ENCODE measurements at regions not wholly inside any gene's neighbourhood (a gene's known extent, or its start where the extent isn't known, plus 50 kb on each side); places are given as distances from the start of the nearest gene placed in this dataset.

DNA sequence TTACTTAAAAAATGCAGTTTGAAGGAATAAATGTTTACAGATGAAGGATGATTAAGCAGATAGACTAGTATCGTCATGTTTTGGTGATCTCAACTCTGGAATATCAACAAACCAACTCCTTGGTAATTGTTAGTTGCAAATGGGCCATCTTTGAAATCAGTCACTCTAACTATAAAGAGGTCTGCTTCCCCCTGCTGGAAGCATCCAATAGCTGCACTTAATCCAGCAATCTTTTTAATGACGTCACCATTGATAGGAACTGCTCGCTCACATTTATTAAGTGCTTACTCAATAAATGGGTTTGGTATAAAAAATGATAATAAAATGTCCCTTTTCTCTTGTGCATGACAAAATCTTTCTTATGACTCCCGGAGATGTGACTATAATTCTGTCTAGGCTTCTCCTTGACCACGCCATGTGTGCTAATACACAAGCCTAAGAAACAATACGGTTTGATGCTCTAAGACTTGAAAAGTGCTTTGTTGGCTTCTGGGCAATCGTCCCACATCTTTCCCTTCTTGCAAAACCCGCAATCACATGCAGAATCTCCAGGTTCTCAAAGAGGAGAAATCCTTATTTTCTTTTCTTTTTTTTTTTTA, 227.6 kb upstream of the POU1F1 start:
- Histone ChIP-seq H3K4me1 (ENCODE audit: insufficient read depth, low read length) (peaks cover 3% of the 10 kb centered on the region), H2AFZ (ENCODE audit: low read length) (no peak overlapping the region), H4K20me1 (ENCODE audit: insufficient read depth, low read length) (no peaks in the 10 kb centered on the region), H3K27me3 (ENCODE audit: insufficient read depth, low read length) (no peaks in the 10 kb centered on the region), H3K4me3 (ENCODE audit: insufficient read depth, low read length) (no peak overlapping the region), H3K9me3 (ENCODE audit: low read depth, low read length) (no peaks in the 10 kb centered on the region), H3K4me2 (ENCODE audit: insufficient read depth, low read length) (peak overlapping the region; percentile 37), H3K36me3 (ENCODE audit: insufficient read depth, low read length) (no peaks in the 10 kb centered on the region), H3K27ac (ENCODE audit: low read depth, low read length) (no peak overlapping the region), H3K79me2 (ENCODE audit: insufficient read depth, low read length) (no peaks in the 10 kb centered on the region)
- TF ChIP-seq, protein P1, sequence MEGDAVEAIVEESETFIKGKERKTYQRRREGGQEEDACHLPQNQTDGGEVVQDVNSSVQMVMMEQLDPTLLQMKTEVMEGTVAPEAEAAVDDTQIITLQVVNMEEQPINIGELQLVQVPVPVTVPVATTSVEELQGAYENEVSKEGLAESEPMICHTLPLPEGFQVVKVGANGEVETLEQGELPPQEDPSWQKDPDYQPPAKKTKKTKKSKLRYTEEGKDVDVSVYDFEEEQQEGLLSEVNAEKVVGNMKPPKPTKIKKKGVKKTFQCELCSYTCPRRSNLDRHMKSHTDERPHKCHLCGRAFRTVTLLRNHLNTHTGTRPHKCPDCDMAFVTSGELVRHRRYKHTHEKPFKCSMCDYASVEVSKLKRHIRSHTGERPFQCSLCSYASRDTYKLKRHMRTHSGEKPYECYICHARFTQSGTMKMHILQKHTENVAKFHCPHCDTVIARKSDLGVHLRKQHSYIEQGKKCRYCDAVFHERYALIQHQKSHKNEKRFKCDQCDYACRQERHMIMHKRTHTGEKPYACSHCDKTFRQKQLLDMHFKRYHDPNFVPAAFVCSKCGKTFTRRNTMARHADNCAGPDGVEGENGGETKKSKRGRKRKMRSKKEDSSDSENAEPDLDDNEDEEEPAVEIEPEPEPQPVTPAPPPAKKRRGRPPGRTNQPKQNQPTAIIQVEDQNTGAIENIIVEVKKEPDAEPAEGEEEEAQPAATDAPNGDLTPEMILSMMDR (IDR thresholded peaks at IDR 0.05; ENCODE audit: extremely low read depth, low read depth, low read length), result peak; percentile 87
- peak; percentile 85 for DNase-seq (ENCODE audit: insufficient read length, low spot score, missing footprints)

DNA sequence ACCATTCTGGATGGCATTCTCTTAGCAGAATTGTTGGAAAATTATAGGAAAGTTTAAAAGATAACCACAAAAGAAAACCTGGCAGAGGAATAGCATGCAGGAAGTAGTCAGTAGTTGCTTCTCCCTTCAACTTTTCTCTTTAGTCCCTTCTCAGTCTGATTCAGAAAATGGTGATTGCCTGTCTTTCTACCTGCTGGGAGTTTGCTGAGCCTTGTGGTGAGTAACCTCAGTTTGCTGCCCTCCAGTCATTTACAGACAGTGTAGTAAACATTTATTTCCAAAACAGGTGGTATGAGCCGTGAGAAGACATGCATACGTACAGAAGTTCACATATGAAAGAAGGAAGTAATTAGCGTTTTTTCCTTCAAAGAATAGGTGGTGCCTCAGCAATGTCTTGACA, 224.7 kb upstream of the POU1F1 start:
- no peaks in the 10 kb centered on the region for H3K36me3 ChIP-seq (ENCODE audit: insufficient read depth, low read length)
- H3K4me2 ChIP-seq (ENCODE audit: insufficient read depth, low read length), result no peak overlapping the region
- H3K4me1 ChIP-seq (ENCODE audit: insufficient read depth, low read length), result peaks cover 3% of the 10 kb centered on the region
- TF ChIP-seq, protein P1 (IDR thresholded peaks at IDR 0.05; ENCODE audit: extremely low read depth, low read depth, low read length), result no peak
- no peaks in the 10 kb centered on the region for H3K27me3 ChIP-seq (ENCODE audit: insufficient read depth, low read length)
- no peak overlapping the region for H3K4me3 ChIP-seq (ENCODE audit: insufficient read depth, low read length)
- no peaks in the 10 kb centered on the region for H3K79me2 ChIP-seq (ENCODE audit: insufficient read depth, low read length)
- H3K27ac ChIP-seq (ENCODE audit: low read depth, low read length), result no peak overlapping the region
- H4K20me1 ChIP-seq (ENCODE audit: insufficient read depth, low read length), result no peaks in the 10 kb centered on the region
- DNase-seq (ENCODE audit: insufficient read length, low spot score, missing footprints), result peak; percentile 37
- no peak overlapping the region for H2AFZ ChIP-seq (ENCODE audit: low read length)
- no peaks in the 10 kb centered on the region for H3K9me3 ChIP-seq (ENCODE audit: low read depth, low read length)

DNA sequence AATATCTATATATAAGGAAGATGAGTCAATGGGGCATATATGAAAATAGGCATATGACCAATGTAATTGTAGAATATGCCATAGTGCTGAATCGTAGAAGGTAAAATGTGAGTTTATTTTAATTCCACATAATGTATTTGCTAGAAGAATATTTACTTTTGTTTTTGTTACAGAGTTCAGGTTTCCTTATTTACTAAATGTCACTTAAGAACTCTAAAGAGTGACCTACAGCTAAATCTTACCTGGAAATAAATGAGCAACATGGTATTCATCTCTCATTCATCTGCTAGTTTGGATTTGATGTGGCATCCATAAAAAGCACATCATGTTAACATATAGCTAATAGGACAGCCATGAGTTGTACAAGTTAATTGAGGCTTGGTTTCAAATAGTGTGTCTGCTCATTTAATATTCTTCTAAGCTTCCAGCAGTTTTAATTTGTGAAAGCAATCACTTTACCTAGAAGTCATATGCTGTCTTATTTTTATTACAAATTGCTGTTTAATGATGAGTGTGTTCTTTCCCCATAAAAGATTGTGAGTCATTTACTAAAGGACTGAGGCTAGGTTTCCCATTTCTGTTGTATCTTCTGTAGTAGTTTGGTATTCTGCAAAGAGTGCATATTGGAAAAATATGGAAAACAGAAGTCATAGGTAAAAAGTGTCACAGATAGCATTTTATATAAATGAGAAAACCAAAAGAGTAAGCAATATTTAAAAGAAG, 222.1 kb upstream of the POU1F1 start:
- Histone ChIP-seq H3K4me2 (ENCODE audit: insufficient read depth, low read length) (no peak overlapping the region), H3K27ac (ENCODE audit: low read depth, low read length) (no peak overlapping the region), H3K4me1 (ENCODE audit: insufficient read depth, low read length) (peaks cover 3% of the 10 kb centered on the region), H2AFZ (ENCODE audit: low read length) (no peak overlapping the region), H3K4me3 (ENCODE audit: insufficient read depth, low read length) (no peak overlapping the region), H3K27me3 (ENCODE audit: insufficient read depth, low read length) (no peaks in the 10 kb centered on the region), H3K79me2 (ENCODE audit: insufficient read depth, low read length) (no peaks in the 10 kb centered on the region), H3K9me3 (ENCODE audit: low read depth, low read length) (no peaks in the 10 kb centered on the region), H3K36me3 (ENCODE audit: insufficient read depth, low read length) (no peaks in the 10 kb centered on the region), H4K20me1 (ENCODE audit: insufficient read depth, low read length) (no peaks in the 10 kb centered on the region)
- DNase-seq (ENCODE audit: insufficient read length, low spot score, missing footprints), result peak; percentile 71
- TF ChIP-seq, protein P1 (IDR thresholded peaks at IDR 0.05; ENCODE audit: extremely low read depth, low read depth, low read length), result no peak

DNA sequence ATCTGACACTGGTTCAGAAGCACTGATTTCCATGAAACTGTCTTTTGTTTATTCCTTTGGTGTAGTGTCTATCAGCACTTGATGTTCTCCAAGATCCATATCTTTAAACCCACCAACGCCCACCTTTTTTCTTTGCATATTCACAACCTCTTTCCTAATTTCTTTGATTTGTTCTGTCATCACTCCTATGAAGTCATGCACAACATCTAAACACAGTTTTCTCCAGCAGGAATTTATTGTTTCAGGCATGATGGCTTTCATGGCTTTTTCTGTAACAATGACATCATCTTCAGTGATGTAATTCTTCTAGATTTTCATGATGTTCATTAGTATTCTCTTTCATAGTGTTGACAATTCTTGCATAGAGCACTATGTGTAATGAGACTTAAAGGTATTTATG, 219.6 kb upstream of the POU1F1 start:
- Histone ChIP-seq H4K20me1 (ENCODE audit: insufficient read depth, low read length) (no peaks in the 10 kb centered on the region), H3K27me3 (ENCODE audit: insufficient read depth, low read length) (no peaks in the 10 kb centered on the region), H3K4me3 (ENCODE audit: insufficient read depth, low read length) (no peak overlapping the region), H3K79me2 (ENCODE audit: insufficient read depth, low read length) (no peaks in the 10 kb centered on the region), H3K36me3 (ENCODE audit: insufficient read depth, low read length) (no peaks in the 10 kb centered on the region), H3K27ac (ENCODE audit: low read depth, low read length) (no peak overlapping the region), H3K9me3 (ENCODE audit: low read depth, low read length) (no peaks in the 10 kb centered on the region), H3K4me2 (ENCODE audit: insufficient read depth, low read length) (no peak overlapping the region), H3K4me1 (ENCODE audit: insufficient read depth, low read length) (peaks cover 1% of the 10 kb centered on the region), H2AFZ (ENCODE audit: low read length) (no peak overlapping the region)
- DNase-seq (ENCODE audit: insufficient read length, low spot score, missing footprints), result no peak
- TF ChIP-seq, protein P1 (IDR thresholded peaks at IDR 0.05; ENCODE audit: extremely low read depth, low read depth, low read length), result no peak

Data from osteoblast (primary cell).